IMR-90 (cell line): ENCODE measurements at regions not wholly inside any gene's neighbourhood (a gene's known extent, or its start where the extent isn't known, plus 50 kb on each side); places are given as distances from the start of the nearest gene placed in this dataset.

Experiments
- ATAC-seq: fragments of 200-7000 bp; cut with Tn5 transposase; 2 replicates; pipeline ENCODE4 v1.9.1; 2020; ENCODE audit warnings: low read depth, mild to moderate bottlenecking, moderate library complexity
- BruUV-seq: library from RNA; stranded (reverse); fragments of 400-500 nt; replicated peaks from 2 replicates; lab custom pipeline; 2021; lab: Mats Ljungman, UMichigan
- CTCF ChIA-PET: fragments of 300-600 bp; formaldehyde crosslinking; extraction: SDS; loops from one replicate; lab custom pipeline; 2021; ENCODE audit warnings: antibody characterized with exemption; lab: Yijun Ruan, JAX
- POLR2A ChIA-PET: fragments of 300-600 bp; sonication (Branson Sonifier 250); formaldehyde crosslinking; loops from one replicate; lab custom pipeline; 2022; ENCODE audit warnings: antibody characterized with exemption; ENCODE audit not compliant: unreplicated experiment; lab: Charles Lee
- DNase-seq: peaks from one replicate; pipeline ENCODE4 v3.0.0; 2013
- H2AFZ ChIP-seq: replicated peaks from 2 replicates; pipeline ENCODE3; 2013; ENCODE audit warnings: low read length, mild to moderate bottlenecking; ENCODE audit not compliant: poor library complexity
- H2AK5ac ChIP-seq: 2 replicates; pipeline ENCODE4 v1.6.1; 2013; ENCODE audit warnings: low read depth, low read length, inconsistent platforms
- H2AK9ac ChIP-seq: replicated peaks from 2 replicates; pipeline ENCODE3; 2013; ENCODE audit warnings: mild to moderate bottlenecking, low read depth, low read length, moderate library complexity; ENCODE audit not compliant: poor library complexity
- H2BK120ac ChIP-seq: 2 replicates; pipeline ENCODE4 v1.6.1; 2013; ENCODE audit warnings: low read depth, low read length, inconsistent platforms
- H2BK15ac ChIP-seq: 3 replicates; pipeline ENCODE4 v1.6.1; 2013; ENCODE audit warnings: low read depth, low read length, inconsistent platforms
- H2BK20ac ChIP-seq: 2 replicates; pipeline ENCODE4 v1.6.1; 2013; ENCODE audit warnings: low read depth, mild to moderate bottlenecking, inconsistent platforms, low read length, moderate library complexity
- H2BK5ac ChIP-seq: 2 replicates; pipeline ENCODE4 v1.6.1; 2013; ENCODE audit warnings: mild to moderate bottlenecking, low read depth, low read length, inconsistent platforms; ENCODE audit not compliant: poor library complexity, severe bottlenecking
- H3K14ac ChIP-seq: replicated peaks from 2 replicates; pipeline ENCODE4 v1.6.1; 2013; ENCODE audit warnings: low read depth, low read length, inconsistent platforms
- H3K18ac ChIP-seq: 2 replicates; pipeline ENCODE4 v1.6.1; 2013; ENCODE audit warnings: low read depth, low read length, control low read depth
- H3K23ac ChIP-seq: 2 replicates; pipeline ENCODE4 v1.6.1; 2013; ENCODE audit warnings: low read depth, low read length, inconsistent platforms
- H3K27ac ChIP-seq: 2 replicates; pipeline ENCODE4 v1.5.1; 2013; ENCODE audit warnings: mild to moderate bottlenecking, control low read depth, low read length; ENCODE audit not compliant: insufficient read depth
- H3K27me3 ChIP-seq: 2 replicates; pipeline ENCODE4 v1.6.1; 2013; ENCODE audit warnings: low read length; ENCODE audit not compliant: control insufficient read depth, insufficient read depth
- H3K36me3 ChIP-seq: 2 replicates; pipeline ENCODE4 v1.6.1; 2013; ENCODE audit warnings: low read length, mixed read lengths; ENCODE audit not compliant: control insufficient read depth, insufficient read depth
- H3K4ac ChIP-seq: 2 replicates; pipeline ENCODE4 v1.6.1; 2013; ENCODE audit warnings: low read depth, low read length, inconsistent platforms
- H3K4me1 ChIP-seq: 2 replicates; pipeline ENCODE4 v1.6.1; 2013; ENCODE audit warnings: low read length, mixed read lengths; ENCODE audit not compliant: control insufficient read depth, insufficient read depth
- H3K4me2 ChIP-seq: 2 replicates; pipeline ENCODE4 v1.6.1; 2013; ENCODE audit warnings: low read depth, mild to moderate bottlenecking, control low read depth, low read length, moderate library complexity
- H3K4me3 ChIP-seq: 2 replicates; pipeline ENCODE4 v1.5.1; 2013; ENCODE audit warnings: low read depth, mild to moderate bottlenecking, control low read depth, low read length, moderate library complexity; ENCODE audit not compliant: insufficient read depth
- H3K56ac ChIP-seq: 2 replicates; pipeline ENCODE4 v1.6.1; 2013; ENCODE audit warnings: low read length, inconsistent platforms; ENCODE audit not compliant: insufficient read depth; ENCODE audit errors: extremely low read depth
- H3K79me1 ChIP-seq, 2 experiments: 2 replicates each; pipeline ENCODE4 v1.6.1; 2013; ENCODE audit warnings: low read length in 2 of 2, inconsistent platforms in 1 of 2, low read depth in 1 of 2
- H3K9ac ChIP-seq: 2 replicates; pipeline ENCODE4 v1.6.1; 2013; ENCODE audit warnings: low read depth, low read length, control low read depth
- H3K9me1 ChIP-seq: 2 replicates; pipeline ENCODE4 v1.6.1; 2013; ENCODE audit warnings: low read length, inconsistent platforms; ENCODE audit not compliant: insufficient read depth
- H3K9me3 ChIP-seq: 2 replicates; pipeline ENCODE4 v1.6.1; 2013; ENCODE audit warnings: low read length; ENCODE audit not compliant: control insufficient read depth, insufficient read depth
- H4K20me1 ChIP-seq: 2 replicates; pipeline ENCODE4 v1.6.1; 2013; ENCODE audit warnings: low read length, inconsistent platforms; ENCODE audit not compliant: insufficient read depth
- H4K5ac ChIP-seq: 2 replicates; pipeline ENCODE4 v1.6.1; 2013; ENCODE audit warnings: mild to moderate bottlenecking, low read depth, low read length, control low read depth
- H4K8ac ChIP-seq, 2 experiments: 2 replicates each; pipeline ENCODE4 v1.6.1; 2013; ENCODE audit warnings: low read depth in 2 of 2, low read length in 2 of 2, control low read depth in 1 of 2, inconsistent platforms in 1 of 2
- H4K91ac ChIP-seq: 2 replicates; pipeline ENCODE4 v1.6.1; 2013; ENCODE audit warnings: low read depth, low read length, inconsistent platforms; ENCODE audit not compliant: insufficient read depth
- SMC3 ChIP-seq: fragments of 150-350 bp; IDR thresholded peaks from 2 replicates; pipeline ENCODE4 v1.6.1; 2016; ENCODE audit warnings: low read depth, mild to moderate bottlenecking, antibody characterized with exemption, low read length, moderate library complexity
- USF2 ChIP-seq: fragments of 150-350 bp; IDR thresholded peaks from 2 replicates; pipeline ENCODE4 v1.6.1; 2017; ENCODE audit warnings: mild to moderate bottlenecking, antibody characterized with exemption, low read length, low read depth
- WGBS, 2 experiments: methylation state at CpG; one replicate each; pipeline versions ENCODE4 v1.1.5 to v1.1.7; 2013; ENCODE audit warnings: missing lambda C conversion rate in 2 of 2; ENCODE audit not compliant: insufficient read length in 1 of 2; ENCODE audit errors: extremely low coverage in 2 of 2; 5-methylcytosine and 5-hydroxymethylcytosine counted together
- dilution Hi-C: fragments of 300-500 bp; cut with HindIII; formaldehyde crosslinking; loops from one replicate; pipeline ENCODE4 v1.14.3; 2018; ENCODE audit warnings: low sequenced_read_pairs; ENCODE audit not compliant: unreplicated experiment
- in situ Hi-C: fragments of 300-500 bp; cut with MboI; formaldehyde crosslinking; loops from 3 replicates; pipeline ENCODE4 v1.14.3; 2019; ENCODE audit warnings: low sequenced_read_pairs, inconsistent platforms, mixed read lengths
- intact Hi-C: fragments of 100-400 bp; cut with micrococcal nuclease; formaldehyde crosslinking; loops from 2 replicates; pipeline ENCODE4 v1.10.0; 2022
- TF ChIP-seq, protein P1 (sequence below): fragments of 150-350 bp; IDR thresholded peaks from 2 replicates; pipeline ENCODE4 v1.6.1; 2016; ENCODE audit warnings: low read depth, mild to moderate bottlenecking, low read length, moderate library complexity, borderline replicate concordance

- in situ Hi-C loops (no loop called here), dilution Hi-C loops (no loop called here), intact Hi-C loops (no loop called here)
- H3K4me2 ChIP-seq: no peak overlapping the region
- no peaks in the 10 kb centered on the region for H3K9me1 ChIP-seq
- H2BK20ac ChIP-seq: no peak overlapping the region
- H3K4ac ChIP-seq: no peak overlapping the region
- H4K91ac ChIP-seq: no peak overlapping the region
- TF ChIP-seq USF2 (no peak), SMC3 (no peak)
- TF ChIP-seq, protein P1, sequence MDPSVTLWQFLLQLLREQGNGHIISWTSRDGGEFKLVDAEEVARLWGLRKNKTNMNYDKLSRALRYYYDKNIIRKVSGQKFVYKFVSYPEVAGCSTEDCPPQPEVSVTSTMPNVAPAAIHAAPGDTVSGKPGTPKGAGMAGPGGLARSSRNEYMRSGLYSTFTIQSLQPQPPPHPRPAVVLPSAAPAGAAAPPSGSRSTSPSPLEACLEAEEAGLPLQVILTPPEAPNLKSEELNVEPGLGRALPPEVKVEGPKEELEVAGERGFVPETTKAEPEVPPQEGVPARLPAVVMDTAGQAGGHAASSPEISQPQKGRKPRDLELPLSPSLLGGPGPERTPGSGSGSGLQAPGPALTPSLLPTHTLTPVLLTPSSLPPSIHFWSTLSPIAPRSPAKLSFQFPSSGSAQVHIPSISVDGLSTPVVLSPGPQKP: no peak
- no peak overlapping the region for H3K18ac ChIP-seq
- no peak overlapping the region for H3K4me3 ChIP-seq
- H3K56ac ChIP-seq: no peak overlapping the region
- H3K36me3 ChIP-seq: no peaks in the 10 kb centered on the region
- no peaks in the 10 kb centered on the region for H3K9me3 ChIP-seq
- H3K9ac ChIP-seq: no peak overlapping the region
- no peak overlapping the region for H4K5ac ChIP-seq
- ATAC-seq: no peak
- WGBS, 2 experiments: no CpG with 5 or more reads among the region's 1 CpG
- peaks cover 2% of the 10 kb centered on the region; the same call in 1 of the 2 replicates for H3K27me3 ChIP-seq
- no peaks in the 10 kb centered on the region for H3K4me1 ChIP-seq
- no peak overlapping the region for H2AK5ac ChIP-seq
- H4K8ac ChIP-seq: no peak overlapping the region
- H2BK15ac ChIP-seq: no peak overlapping the region
- H2BK5ac ChIP-seq: no peak overlapping the region
- H2AFZ ChIP-seq: no peak overlapping the region
- no peak overlapping the region for H3K14ac ChIP-seq
- no peak overlapping the region for H3K27ac ChIP-seq
- no peaks in the 10 kb centered on the region for H3K79me1 ChIP-seq
- no peaks in the 10 kb centered on the region for H4K20me1 ChIP-seq
- no TSS peak for BruUV-seq
- H2BK120ac ChIP-seq: no peak overlapping the region
- no peak overlapping the region for H2AK9ac ChIP-seq
- ChIA-PET POLR2A (no interaction called here), CTCF (no interaction called here)
- no peak for DNase-seq
- H3K23ac ChIP-seq: no peak overlapping the region
Observed at GRCh38 chr14:76287063-76287462, 88.9 kb upstream of the ESRRB start.
